ENCODE measurements at regions not wholly inside any gene's neighbourhood (a gene's known extent, or its start where the extent isn't known, plus 50 kb on each side); places are given as distances from the start of the nearest gene placed in this dataset.

DNA sequence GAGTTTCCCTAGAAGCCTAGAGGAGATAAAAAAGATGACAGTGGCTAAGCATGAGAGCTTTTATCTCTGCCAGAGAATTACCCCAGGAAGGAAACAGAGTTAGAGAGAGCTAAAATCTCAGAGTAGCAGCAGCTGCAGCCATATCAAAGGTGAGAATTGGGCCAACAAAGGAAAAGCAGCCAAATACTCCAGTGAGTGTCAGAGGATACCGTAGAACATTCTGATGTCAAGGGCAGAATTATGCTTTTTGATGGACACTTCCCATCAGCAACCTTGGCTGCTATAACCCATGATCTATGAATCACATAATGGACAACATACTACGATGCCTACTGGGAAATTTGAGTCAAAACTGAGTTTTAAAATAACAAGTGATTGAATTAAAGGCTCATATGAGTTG, 405.8 kb upstream of the CPEB2 start:
- intact Hi-C loops (cut with DNase I) = no loop called here
- H3K4me1 ChIP-seq (ENCODE audit: control insufficient read depth, insufficient read depth, low read length) = no peaks in the 10 kb centered on the region
- 38% methylated on average over 2 of the region's 2 CpGs for WGBS
- H3K9me3 ChIP-seq (ENCODE audit: control insufficient read depth, low read length) = no peaks in the 10 kb centered on the region
- ATAC-seq (peak; percentile 60 to 63), DNase-seq (no peak)
- no peaks in the 10 kb centered on the region for H3K27me3 ChIP-seq (ENCODE audit: control insufficient read depth, insufficient read depth)
- H3K4me3 ChIP-seq (ENCODE audit: low read length) = no peak overlapping the region
- no peak overlapping the region for H3K27ac ChIP-seq (ENCODE audit: low read length)

DNA sequence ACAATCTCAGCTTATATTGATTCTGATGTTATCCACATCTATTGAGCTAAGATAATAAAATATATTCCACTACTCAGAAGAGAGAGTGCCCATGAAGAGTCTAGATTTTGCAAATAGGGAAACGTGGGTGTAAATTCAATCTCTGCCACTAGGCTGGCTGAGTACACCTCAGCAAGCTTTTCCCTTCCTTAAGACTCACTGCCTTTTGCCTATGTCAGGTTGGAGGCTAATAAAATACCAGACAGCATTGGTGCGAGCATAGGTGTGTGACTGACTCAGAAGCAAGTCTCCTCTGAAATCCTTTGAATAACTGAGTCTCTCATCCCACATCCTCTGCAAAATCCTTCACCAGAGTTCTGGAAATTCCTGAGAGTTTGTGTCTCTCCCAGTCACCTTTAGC, 405.4 kb upstream of the CPEB2 start:
- no peaks in the 10 kb centered on the region for H3K4me1 ChIP-seq (ENCODE audit: control insufficient read depth, insufficient read depth, low read length)
- no peaks in the 10 kb centered on the region for H3K9me3 ChIP-seq (ENCODE audit: control insufficient read depth, low read length)
- no peak overlapping the region for H3K4me3 ChIP-seq (ENCODE audit: low read length)
- intact Hi-C loops (cut with DNase I) = no loop called here
- DNase-seq = no peak
- no peak for ATAC-seq
- 54% methylated on average over 2 of the region's 2 CpGs for WGBS
- H3K27me3 ChIP-seq (ENCODE audit: control insufficient read depth, insufficient read depth) = no peaks in the 10 kb centered on the region
- no peak overlapping the region for H3K27ac ChIP-seq (ENCODE audit: low read length)

DNA sequence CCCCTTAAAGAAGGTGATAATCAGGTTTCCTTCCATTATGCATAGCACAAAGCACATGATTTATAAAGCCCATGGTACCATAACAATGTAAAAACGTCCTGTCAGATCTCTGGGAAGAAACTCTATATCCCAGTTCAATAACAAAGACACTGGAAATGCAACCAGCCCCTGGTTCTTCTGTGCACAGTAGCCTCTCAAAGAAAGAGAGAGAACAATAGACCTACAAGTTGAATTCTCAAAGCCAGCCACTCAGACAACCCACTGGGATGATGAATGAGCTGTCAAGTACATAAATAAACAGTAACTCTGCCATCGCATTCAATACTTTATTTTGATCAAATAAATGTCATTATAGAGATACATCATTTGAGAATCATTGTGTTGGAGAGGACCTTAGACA, 400.1 kb upstream of the CPEB2 start:
- no peaks in the 10 kb centered on the region for H3K4me1 ChIP-seq (ENCODE audit: control insufficient read depth, insufficient read depth, low read length)
- no peak overlapping the region for H3K4me3 ChIP-seq (ENCODE audit: low read length)
- H3K27me3 ChIP-seq (ENCODE audit: control insufficient read depth, insufficient read depth) = no peaks in the 10 kb centered on the region
- intact Hi-C loops (cut with DNase I) = no loop called here
- H3K9me3 ChIP-seq (ENCODE audit: control insufficient read depth, low read length) = no peaks in the 10 kb centered on the region
- ATAC-seq (no peak), DNase-seq (no peak)
- WGBS = 47% methylated on average over 2 of the region's 2 CpGs
- H3K27ac ChIP-seq (ENCODE audit: low read length) = no peak overlapping the region

DNA sequence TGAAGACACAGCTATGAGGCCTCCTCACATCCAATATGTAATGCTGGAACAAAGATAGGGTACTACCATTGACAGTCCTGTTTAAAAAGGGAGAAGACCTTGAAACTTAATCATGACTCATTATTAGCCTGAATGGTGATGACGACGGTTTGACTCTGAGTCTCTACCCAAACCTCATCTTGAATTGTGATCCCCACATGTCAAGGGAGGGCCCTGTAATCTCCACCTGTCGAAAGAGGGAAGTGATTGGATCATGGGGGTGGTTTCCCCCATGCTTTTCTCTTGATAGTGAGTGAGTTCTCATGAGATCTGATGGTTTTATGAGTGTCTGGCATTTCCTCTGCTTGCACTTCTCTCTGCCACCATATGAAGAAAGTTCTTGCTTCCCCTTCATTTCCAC, 395.3 kb upstream of the CPEB2 start:
- ATAC-seq (no peak), DNase-seq (no peak)
- 67% methylated on average over 3 of the region's 3 CpGs for whole genome bisulfite sequencing
- Histone ChIP-seq H3K4me3 (ENCODE audit: low read length) (no peak overlapping the region), H3K4me1 (ENCODE audit: control insufficient read depth, insufficient read depth, low read length) (no peaks in the 10 kb centered on the region), H3K27ac (ENCODE audit: low read length) (no peak overlapping the region), H3K27me3 (ENCODE audit: control insufficient read depth, insufficient read depth) (no peaks in the 10 kb centered on the region), H3K9me3 (ENCODE audit: control insufficient read depth, low read length) (no peaks in the 10 kb centered on the region)
- intact Hi-C loops (cut with DNase I) = no loop called here

DNA sequence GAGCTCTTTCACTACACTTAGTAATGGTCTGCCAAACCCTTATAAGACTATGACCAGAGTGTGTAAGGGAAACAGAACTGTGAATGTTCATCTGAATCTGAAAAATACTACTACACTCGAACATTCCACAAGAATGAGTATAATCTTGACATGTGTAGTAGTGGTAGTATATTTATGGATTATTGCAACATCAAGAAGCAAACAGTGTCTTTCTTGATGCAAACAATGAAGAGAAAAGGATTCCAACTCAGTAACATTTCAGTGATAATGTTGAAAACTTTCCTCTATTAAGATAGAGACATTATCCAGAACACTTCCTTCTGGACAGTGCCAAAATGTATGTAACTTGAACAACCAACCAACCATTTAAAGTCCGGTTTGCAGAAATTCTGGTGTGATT, 394.7 kb upstream of the CPEB2 start:
- ATAC-seq (no peak), DNase-seq (no peak)
- no peak overlapping the region for H3K27ac ChIP-seq (ENCODE audit: low read length)
- no peaks in the 10 kb centered on the region for H3K4me1 ChIP-seq (ENCODE audit: control insufficient read depth, insufficient read depth, low read length)
- H3K9me3 ChIP-seq (ENCODE audit: control insufficient read depth, low read length) = no peaks in the 10 kb centered on the region
- no peak overlapping the region for H3K4me3 ChIP-seq (ENCODE audit: low read length)
- intact Hi-C loops (cut with DNase I) = no loop called here
- no peaks in the 10 kb centered on the region for H3K27me3 ChIP-seq (ENCODE audit: control insufficient read depth, insufficient read depth)
- 42% methylated on average over 2 of the region's 2 CpGs for WGBS

DNA sequence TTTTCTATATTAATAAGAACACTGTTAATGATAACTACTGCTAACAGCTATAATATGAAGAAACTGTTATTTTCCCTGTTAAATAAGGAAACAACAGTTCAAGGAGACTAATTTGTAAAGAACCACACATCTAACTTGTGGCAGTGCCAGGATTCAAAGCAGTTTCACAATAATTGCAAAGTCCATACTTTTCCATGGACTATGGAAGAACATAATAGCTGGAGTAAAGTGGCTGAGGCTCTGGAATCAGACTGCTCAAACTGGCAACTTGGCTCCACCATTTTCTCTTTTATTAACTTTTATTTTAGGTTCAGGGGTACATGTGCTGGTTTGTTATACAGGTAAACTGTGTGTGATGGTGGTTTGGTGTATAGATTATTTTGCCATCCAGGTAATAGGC, 393.7 kb upstream of the CPEB2 start:
- Histone ChIP-seq H3K9me3 (ENCODE audit: control insufficient read depth, low read length) (no peaks in the 10 kb centered on the region), H3K27me3 (ENCODE audit: control insufficient read depth, insufficient read depth) (no peaks in the 10 kb centered on the region), H3K4me3 (ENCODE audit: low read length) (no peak overlapping the region), H3K27ac (ENCODE audit: low read length) (no peak overlapping the region), H3K4me1 (ENCODE audit: control insufficient read depth, insufficient read depth, low read length) (no peaks in the 10 kb centered on the region)
- no peak for DNase-seq
- ATAC-seq = no peak
- intact Hi-C loops (cut with DNase I) = no loop called here

DNA sequence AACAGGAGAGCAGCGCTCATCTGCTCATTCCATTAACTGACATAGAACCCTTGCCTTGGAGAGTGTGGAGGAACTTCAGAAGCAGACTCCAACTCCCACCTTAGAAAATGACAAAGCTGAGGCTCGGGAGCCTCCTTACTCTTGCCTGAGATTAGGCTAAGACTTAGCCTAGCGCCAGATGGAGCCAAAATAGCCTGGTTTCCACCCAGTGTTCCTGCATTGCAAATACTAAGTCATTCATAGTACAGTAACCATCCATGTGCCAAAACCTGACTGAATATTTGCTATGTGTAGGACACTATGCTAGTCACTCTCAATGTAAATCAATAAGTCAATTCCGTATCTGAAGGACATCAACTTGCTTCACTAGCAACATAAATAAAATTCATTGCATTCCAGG, 387.4 kb upstream of the CPEB2 start:
- intact Hi-C loops (cut with DNase I) = no loop called here
- Histone ChIP-seq H3K9me3 (ENCODE audit: control insufficient read depth, low read length) (no peaks in the 10 kb centered on the region), H3K27me3 (ENCODE audit: control insufficient read depth, insufficient read depth) (no peaks in the 10 kb centered on the region), H3K27ac (ENCODE audit: low read length) (no peak overlapping the region), H3K4me3 (ENCODE audit: low read length) (no peak overlapping the region), H3K4me1 (ENCODE audit: control insufficient read depth, insufficient read depth, low read length) (no peaks in the 10 kb centered on the region)
- DNase-seq = no peak
- ATAC-seq = no peak
- 59% methylated on average over 4 of the region's 4 CpGs for WGBS

DNA sequence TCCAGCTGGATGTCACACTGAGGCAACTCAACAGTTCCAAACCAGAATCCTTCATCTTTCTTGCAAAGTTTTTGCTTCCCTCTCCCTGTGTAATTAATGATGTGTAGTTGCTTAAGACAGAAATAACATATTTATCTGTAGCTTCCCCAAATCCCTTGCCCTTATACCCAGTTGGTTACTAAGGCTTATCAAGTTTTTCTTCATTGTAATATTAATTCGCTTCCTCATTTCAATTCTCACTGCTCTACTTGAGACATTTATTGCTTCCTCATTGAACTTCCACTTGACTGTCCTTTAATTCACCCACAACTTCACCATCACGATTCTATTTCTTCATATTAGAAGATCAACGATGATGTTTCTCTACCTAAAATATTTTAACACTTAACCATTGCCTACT, 386.6 kb upstream of the CPEB2 start:
- ATAC-seq (no peak), DNase-seq (no peak)
- intact Hi-C loops (cut with DNase I) = no loop called here
- Histone ChIP-seq H3K27me3 (ENCODE audit: control insufficient read depth, insufficient read depth) (no peaks in the 10 kb centered on the region), H3K27ac (ENCODE audit: low read length) (no peak overlapping the region), H3K4me3 (ENCODE audit: low read length) (no peak overlapping the region), H3K9me3 (ENCODE audit: control insufficient read depth, low read length) (no peaks in the 10 kb centered on the region), H3K4me1 (ENCODE audit: control insufficient read depth, insufficient read depth, low read length) (no peaks in the 10 kb centered on the region)
- WGBS = 76% methylated on average over 3 of the region's 3 CpGs

DNA sequence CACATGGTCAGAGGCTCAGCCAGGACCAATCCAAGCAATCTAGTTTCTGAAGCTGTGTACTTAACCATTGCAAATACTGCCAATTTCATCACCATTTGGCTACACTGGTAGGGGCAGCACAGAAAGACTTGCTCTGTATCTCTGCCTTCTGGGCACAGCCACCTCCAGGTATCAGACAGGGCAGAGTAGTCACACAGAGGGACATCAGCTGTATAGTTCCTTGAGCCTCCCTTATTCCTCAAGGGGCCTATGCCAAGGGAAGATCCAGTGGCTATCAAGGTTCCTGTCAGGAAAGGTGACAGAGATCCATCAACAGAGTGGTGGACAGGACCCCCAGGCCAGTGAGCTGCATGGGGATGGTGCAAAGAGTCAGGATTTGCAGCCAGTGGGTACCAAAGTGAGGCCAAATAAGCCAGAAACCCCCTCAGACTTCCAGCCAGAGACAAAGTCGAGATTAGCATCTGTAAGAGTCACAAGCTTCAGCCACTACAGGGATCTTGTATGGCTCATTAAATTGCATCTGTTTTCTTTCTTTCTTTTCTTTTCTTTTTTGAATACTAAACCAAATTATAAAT, 381.6 kb upstream of the CPEB2 start:
- no peaks in the 10 kb centered on the region for H3K4me1 ChIP-seq (ENCODE audit: control insufficient read depth, insufficient read depth, low read length)
- no peak overlapping the region for H3K4me3 ChIP-seq (ENCODE audit: low read length)
- ATAC-seq (peak in 1 of 2 donors; percentile 29), DNase-seq (no peak)
- H3K27ac ChIP-seq (ENCODE audit: low read length) = no peak overlapping the region
- H3K9me3 ChIP-seq (ENCODE audit: control insufficient read depth, low read length) = no peaks in the 10 kb centered on the region
- intact Hi-C loops (cut with DNase I) = no loop called here
- 52% methylated on average over 1 of the region's 1 CpG for WGBS
- H3K27me3 ChIP-seq (ENCODE audit: control insufficient read depth, insufficient read depth) = no peaks in the 10 kb centered on the region

DNA sequence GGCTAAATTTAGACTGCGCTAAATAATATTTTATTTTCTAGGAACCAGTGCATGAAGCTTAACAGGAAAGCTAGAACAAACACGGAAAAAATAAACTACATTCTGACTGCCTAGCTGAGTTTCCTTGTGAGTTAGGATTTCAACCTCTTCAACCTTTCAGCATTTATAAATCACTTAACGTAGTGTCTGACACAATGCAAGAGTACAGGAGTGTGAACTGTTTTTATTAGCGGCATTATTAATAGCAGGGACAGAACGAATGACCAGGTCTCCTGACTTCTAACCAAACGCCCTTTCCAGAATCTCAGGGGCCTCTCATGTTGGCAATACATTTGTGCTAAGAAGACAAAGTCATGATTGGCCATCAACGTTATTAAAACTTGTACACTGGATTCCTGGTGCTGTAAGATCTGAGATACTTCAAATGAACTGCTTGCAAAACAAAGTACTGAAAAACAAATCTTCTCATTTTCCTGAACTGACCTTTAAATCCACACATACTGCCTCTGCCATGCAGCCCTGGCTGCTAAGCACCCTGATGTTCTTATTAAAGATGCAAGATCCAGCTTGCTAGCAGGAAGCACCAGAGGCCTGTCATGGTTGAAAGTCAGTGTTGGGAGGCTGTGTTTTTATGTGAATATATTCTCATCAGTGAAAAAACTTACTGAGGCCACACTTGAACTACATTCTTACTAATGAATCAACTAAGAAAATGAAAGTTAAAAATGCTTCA, 380.4 kb upstream of the CPEB2 start:
- ATAC-seq = peak; percentile 84 to 92
- no peaks in the 10 kb centered on the region for H3K27me3 ChIP-seq (ENCODE audit: control insufficient read depth, insufficient read depth)
- H3K9me3 ChIP-seq (ENCODE audit: control insufficient read depth, low read length) = no peaks in the 10 kb centered on the region
- H3K4me3 ChIP-seq (ENCODE audit: low read length) = no peak overlapping the region
- intact Hi-C loops (cut with DNase I) = no loop called here
- WGBS = 54% methylated on average over 7 of the region's 7 CpGs
- DNase-seq = peak in 1 of 3 donors; percentile 33
- H3K27ac ChIP-seq (ENCODE audit: low read length) = peak overlapping the region; percentile 38
- no peaks in the 10 kb centered on the region for H3K4me1 ChIP-seq (ENCODE audit: control insufficient read depth, insufficient read depth, low read length)

DNA sequence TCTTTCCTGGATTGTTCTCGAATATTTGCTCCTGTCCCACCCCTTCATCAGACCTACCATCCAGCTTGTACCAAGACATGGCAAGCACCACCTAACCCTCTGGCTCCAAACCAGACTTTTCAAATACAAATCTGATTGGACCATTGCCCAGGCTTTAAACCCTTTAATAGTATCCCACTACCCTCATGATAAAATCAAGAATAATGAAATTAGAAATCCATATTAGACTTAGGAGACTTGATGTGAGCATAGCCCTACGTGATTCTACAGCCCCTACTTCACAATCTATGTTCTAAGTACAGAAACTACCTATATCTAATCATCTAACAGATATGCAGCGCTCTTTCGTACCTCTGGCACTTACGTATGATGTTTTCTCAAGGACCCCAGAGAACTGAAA, 375.2 kb upstream of the CPEB2 start:
- no peaks in the 10 kb centered on the region for H3K9me3 ChIP-seq (ENCODE audit: control insufficient read depth, low read length)
- no peaks in the 10 kb centered on the region for H3K27me3 ChIP-seq (ENCODE audit: control insufficient read depth, insufficient read depth)
- no peak overlapping the region for H3K4me3 ChIP-seq (ENCODE audit: low read length)
- ATAC-seq = no peak
- H3K27ac ChIP-seq (ENCODE audit: low read length) = no peak overlapping the region
- no peaks in the 10 kb centered on the region for H3K4me1 ChIP-seq (ENCODE audit: control insufficient read depth, insufficient read depth, low read length)
- 70% methylated on average over 5 of the region's 5 CpGs for WGBS
- intact Hi-C loops (cut with DNase I) = no loop called here
- no peak for DNase-seq

Measured in right cardiac atrium (tissue), 5 donors.